HG03045 (cell line): ENCODE measurements at regions not wholly inside any gene's neighbourhood (a gene's known extent, or its start where the extent isn't known, plus 50 kb on each side); places are given as distances from the start of the nearest gene placed in this dataset.

Source experiments
- ATAC-seq: cut with Tn5 transposase; IDR thresholded peaks from one replicate; pipeline ENCODE4 v1.9.1; 2021; ENCODE audit warnings: mild to moderate bottlenecking, moderate library complexity; ENCODE audit not compliant: unreplicated experiment

- peak; percentile 57 for ATAC-seq
Observed at GRCh38 chr12:46473634-46474329, 101.2 kb upstream of the SLC38A2 start.

GRCh38 chr12:46472893-46473633 is 100.5 kb upstream of the SLC38A2 start:
- no peak for ATAC-seq

GRCh38 chr12:46472144-46472705 is 99.7 kb upstream of the SLC38A2 start:
- no peak for ATAC-seq

- ATAC-seq: no peak
Observed at GRCh38 chr12:46471404-46471803, 98.8 kb upstream of the SLC38A2 start.

GRCh38 chr12:46470975-46471374 is 98.4 kb upstream of the SLC38A2 start:
- ATAC-seq: no peak

- ATAC-seq: peak; percentile 56
Observed at GRCh38 chr12:46470036-46470627, 97.6 kb upstream of the SLC38A2 start.

GRCh38 chr12:46468813-46469212 is 96.2 kb upstream of the SLC38A2 start:
- no peak for ATAC-seq

GRCh38 chr12:46468160-46468559 is 95.6 kb upstream of the SLC38A2 start:
- ATAC-seq: no peak

- ATAC-seq: no peak
Observed at GRCh38 chr12:46465307-46465706, 92.7 kb upstream of the SLC38A2 start.

GRCh38 chr12:46464863-46465262 is 92.3 kb upstream of the SLC38A2 start:
- ATAC-seq: no peak

GRCh38 chr12:46462641-46463355 is 90.2 kb upstream of the SLC38A2 start:
- no peak for ATAC-seq

GRCh38 chr12:46461907-46462640 is 89.5 kb upstream of the SLC38A2 start:
- no peak for ATAC-seq

- no peak for ATAC-seq
Observed at GRCh38 chr12:46461459-46461858, 88.9 kb upstream of the SLC38A2 start.

GRCh38 chr12:46460682-46461210 is 88.2 kb upstream of the SLC38A2 start:
- ATAC-seq: no peak

GRCh38 chr12:46459861-46460545 is 87.4 kb upstream of the SLC38A2 start:
- ATAC-seq: no peak

- no peak for ATAC-seq
Observed at GRCh38 chr12:46459111-46459510, 86.5 kb upstream of the SLC38A2 start.

- ATAC-seq: no peak
Observed at GRCh38 chr12:46458500-46459102, 86.0 kb upstream of the SLC38A2 start.

- no peak for ATAC-seq
Observed at GRCh38 chr12:46457958-46458357, 85.4 kb upstream of the SLC38A2 start.
